Gastrocnemius medialis (tissue), 4 donors: ENCODE measurements at regions not wholly inside any gene's neighbourhood (a gene's known extent, or its start where the extent isn't known, plus 50 kb on each side); places are given as distances from the start of the nearest gene placed in this dataset.

ENCODE experiments used
- CTCF ChIP-seq, 5 experiments: fragments of 450-650 bp in 3 of 5; fragments of 200-600 bp in 2 of 5; sonication (generic) in 2 of 5; IDR thresholded peaks in 4 of 5; conservative IDR thresholded peaks in 1 of 5; 1 replicate in 4 of 5; 2 replicates in 1 of 5; pipeline ENCODE4 v1.5.1; 2016 to 2019; ENCODE audit warnings: antibody characterized with exemption in 5 of 5, mild to moderate bottlenecking in 3 of 5, moderate library complexity in 3 of 5
- POLR2A ChIP-seq, 2 donors: fragments of 450-650 bp; IDR thresholded peaks; one replicate each; pipeline ENCODE4 v1.6.1; 2017; ENCODE audit warnings: antibody characterized with exemption in 2 of 2, mild to moderate bottlenecking in 2 of 2, moderate library complexity in 2 of 2

GRCh38 chr2:102081243-102081522 lies 61.4 kb upstream of the IL1R1 start:
- TF ChIP-seq CTCF (IDR thresholded peaks at IDR 0.05 in 4 of 5, conservative IDR thresholded peaks at IDR 0.05 in 1 of 5), result no peak
- no peak for TF ChIP-seq POLR2A (IDR thresholded peaks at IDR 0.05)
